ENCODE measurements at regions not wholly inside any gene's neighbourhood (a gene's known extent, or its start where the extent isn't known, plus 50 kb on each side); places are given as distances from the start of the nearest gene placed in this dataset.
"Not testable (repeated sequence)": the region's sequence is repeated elsewhere in the genome, so short reads cannot be mapped to it uniquely, and the experiment has no call there.

- POLR2A ChIA-PET = no interaction called here
- CTCF ChIA-PET = no interaction called here
- TF ChIP-seq NFRKB (IDR thresholded peaks at IDR 0.05) = no peak
- no peak for TF ChIP-seq FOXA1 (IDR thresholded peaks at IDR 0.05)
- no peak for TF ChIP-seq ZNF384 (IDR thresholded peaks at IDR 0.05)
- no peak for TF ChIP-seq LEF1 (IDR thresholded peaks at IDR 0.05; ENCODE audit: borderline replicate concordance)
- TF ChIP-seq PKNOX1 (IDR thresholded peaks at IDR 0.05) = no peak
- TF ChIP-seq CTBP1 (IDR thresholded peaks at IDR 0.05; ENCODE audit: borderline replicate concordance) = no peak
- no peak for TF ChIP-seq ELF4 (IDR thresholded peaks at IDR 0.05)
- TF ChIP-seq ARNT (IDR thresholded peaks at IDR 0.05) = no peak
- TF ChIP-seq FOXM1 (IDR thresholded peaks at IDR 0.05; ENCODE audit: borderline replicate concordance) = no peak
- no peak for TF ChIP-seq SUZ12 (IDR thresholded peaks at IDR 0.05)
- TF ChIP-seq L3MBTL2 (conservative IDR thresholded peaks at IDR 0.05) = no peak
- no peak for TF ChIP-seq HDGF (IDR thresholded peaks at IDR 0.05; ENCODE audit: borderline replicate concordance)
- TF ChIP-seq TARDBP (IDR thresholded peaks at IDR 0.05) = no peak
- TF ChIP-seq SP1 (IDR thresholded peaks at IDR 0.05) = no peak
- TF ChIP-seq BHLHE40 (IDR thresholded peaks at IDR 0.05; ENCODE audit: borderline replicate concordance) = no peak
- TF ChIP-seq FOXK2 (IDR thresholded peaks at IDR 0.05) = no peak
Observed at GRCh38 chrX:26762253-26762652, 546.3 kb downstream of the MAGEB5 start.

GRCh38 chrX:26755760-26756159 lies 539.8 kb downstream of the MAGEB5 start:
- CTCF ChIA-PET; POLR2A ChIA-PET; DNase-seq (ENCODE audit: extremely low spot score): not testable (repeated sequence)

More at GRCh38 chrX:26762253-26762652, 546.3 kb downstream of the MAGEB5 start:
- DNase-seq (ENCODE audit: extremely low spot score) = no peak

GRCh38 chrX:26747877-26748276 lies 531.9 kb downstream of the MAGEB5 start:
- ChIA-PET POLR2A (no interaction called here), CTCF (no interaction called here)
- TF ChIP-seq TARDBP (IDR thresholded peaks at IDR 0.05) = no peak
- no peak for TF ChIP-seq FOXM1 (IDR thresholded peaks at IDR 0.05; ENCODE audit: borderline replicate concordance)
- TF ChIP-seq SUZ12 (IDR thresholded peaks at IDR 0.05) = no peak
- no peak for TF ChIP-seq PKNOX1 (IDR thresholded peaks at IDR 0.05)
- no peak for TF ChIP-seq NFRKB (IDR thresholded peaks at IDR 0.05)
- TF ChIP-seq ZNF384 (IDR thresholded peaks at IDR 0.05) = no peak
- no peak for TF ChIP-seq SP1 (IDR thresholded peaks at IDR 0.05)
- DNase-seq (ENCODE audit: extremely low spot score) = no peak

- DNase-seq (ENCODE audit: extremely low spot score) = no peak
- ChIA-PET CTCF (no interaction called here), POLR2A (no interaction called here)
- TF ChIP-seq LEF1 (IDR thresholded peaks at IDR 0.05; ENCODE audit: borderline replicate concordance) = no peak
- TF ChIP-seq SP1 (IDR thresholded peaks at IDR 0.05) = no peak
- no peak for TF ChIP-seq NFRKB (IDR thresholded peaks at IDR 0.05)
- no peak for TF ChIP-seq FOXM1 (IDR thresholded peaks at IDR 0.05; ENCODE audit: borderline replicate concordance)
Observed at GRCh38 chrX:26722666-26723428, 506.9 kb downstream of the MAGEB5 start.

GRCh38 chrX:26672571-26672970 lies 456.6 kb downstream of the MAGEB5 start:
- DNase-seq (ENCODE audit: extremely low spot score) = no peak
- ChIA-PET POLR2A (no interaction called here), CTCF (no interaction called here)
- no peak for TF ChIP-seq FOXM1 (IDR thresholded peaks at IDR 0.05; ENCODE audit: borderline replicate concordance)

- CTCF ChIA-PET = no interaction called here
- POLR2A ChIA-PET = no interaction called here
- no peak for DNase-seq (ENCODE audit: extremely low spot score)
- TF ChIP-seq NFRKB (IDR thresholded peaks at IDR 0.05) (no peak), TARDBP (IDR thresholded peaks at IDR 0.05) (no peak), FOXK2 (IDR thresholded peaks at IDR 0.05) (no peak), FOXA1 (IDR thresholded peaks at IDR 0.05) (no peak), L3MBTL2 (conservative IDR thresholded peaks at IDR 0.05) (no peak), SUZ12 (IDR thresholded peaks at IDR 0.05) (no peak), LEF1 (IDR thresholded peaks at IDR 0.05; ENCODE audit: borderline replicate concordance) (no peak), PKNOX1 (IDR thresholded peaks at IDR 0.05) (no peak), ELF4 (IDR thresholded peaks at IDR 0.05) (no peak), BHLHE40 (IDR thresholded peaks at IDR 0.05; ENCODE audit: borderline replicate concordance) (no peak), HDGF (IDR thresholded peaks at IDR 0.05; ENCODE audit: borderline replicate concordance) (no peak), ZNF384 (IDR thresholded peaks at IDR 0.05) (no peak), ARNT (IDR thresholded peaks at IDR 0.05) (no peak), CTBP1 (IDR thresholded peaks at IDR 0.05; ENCODE audit: borderline replicate concordance) (no peak), FOXM1 (IDR thresholded peaks at IDR 0.05; ENCODE audit: borderline replicate concordance) (no peak), SP1 (IDR thresholded peaks at IDR 0.05) (no peak)
Observed at GRCh38 chrX:26670521-26670920, 454.6 kb downstream of the MAGEB5 start.

GRCh38 chrX:26664919-26665318 lies 448.9 kb downstream of the MAGEB5 start:
- TF ChIP-seq ELF4 (IDR thresholded peaks at IDR 0.05) = no peak
- no peak for TF ChIP-seq ARNT (IDR thresholded peaks at IDR 0.05)
- no peak for TF ChIP-seq L3MBTL2 (conservative IDR thresholded peaks at IDR 0.05)
- TF ChIP-seq ZNF384 (IDR thresholded peaks at IDR 0.05) = no peak
- no peak for TF ChIP-seq BHLHE40 (IDR thresholded peaks at IDR 0.05; ENCODE audit: borderline replicate concordance)
- TF ChIP-seq FOXM1 (IDR thresholded peaks at IDR 0.05; ENCODE audit: borderline replicate concordance) = no peak
- TF ChIP-seq PKNOX1 (IDR thresholded peaks at IDR 0.05) = no peak
- no peak for TF ChIP-seq FOXK2 (IDR thresholded peaks at IDR 0.05)
- TF ChIP-seq NFRKB (IDR thresholded peaks at IDR 0.05) = no peak
- DNase-seq (ENCODE audit: extremely low spot score) = no peak
- ChIA-PET CTCF (no interaction called here), POLR2A (no interaction called here)

All from HEK293T (cell line).